HG03520 (cell line): ENCODE measurements at regions not wholly inside any gene's neighbourhood (a gene's known extent, or its start where the extent isn't known, plus 50 kb on each side); places are given as distances from the start of the nearest gene placed in this dataset.
"Not testable (repeated sequence)": the region's sequence is repeated elsewhere in the genome, so short reads cannot be mapped to it uniquely, and the experiment has no call there.

Source experiments
- ATAC-seq: cut with Tn5 transposase; IDR thresholded peaks from one replicate; pipeline ENCODE4 v1.9.1; 2021; ENCODE audit warnings: mild to moderate bottlenecking, moderate library complexity; ENCODE audit not compliant: unreplicated experiment

DNA sequence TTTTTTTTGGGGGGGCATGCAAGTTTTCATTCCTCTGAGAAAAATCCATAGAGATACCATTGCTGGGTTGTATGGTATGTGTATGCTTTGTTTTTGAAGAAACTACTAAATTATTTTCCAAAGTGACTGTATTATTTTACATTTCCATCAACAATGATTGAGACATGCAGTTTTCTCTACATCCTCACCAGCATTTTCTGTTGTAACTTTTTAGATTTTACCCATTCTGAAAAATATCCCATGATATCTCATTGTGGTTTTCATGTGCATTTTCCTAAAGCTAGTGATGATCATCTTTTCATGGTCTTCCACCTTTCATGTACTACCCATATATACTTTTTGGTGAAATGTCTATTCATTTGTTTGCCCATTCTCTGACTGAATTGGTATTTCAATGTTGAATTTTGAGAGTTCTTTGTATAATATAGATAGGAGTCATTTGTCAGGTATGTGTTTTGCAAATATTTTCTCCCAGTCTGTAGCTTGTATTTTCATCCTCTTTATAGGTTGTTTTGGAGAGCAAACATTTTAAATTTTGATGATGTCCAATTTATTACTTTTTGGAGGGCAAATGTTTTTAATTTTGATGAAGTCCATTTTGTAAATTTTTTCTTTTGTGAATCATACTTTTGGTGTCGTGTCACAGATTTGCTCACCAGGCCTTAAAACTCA, 827.5 kb upstream of the CITED2 start:
- ATAC-seq = no peak

GRCh38 chr6:140193269-140193668, 818.8 kb upstream of the CITED2 start:
- ATAC-seq = no peak

DNA sequence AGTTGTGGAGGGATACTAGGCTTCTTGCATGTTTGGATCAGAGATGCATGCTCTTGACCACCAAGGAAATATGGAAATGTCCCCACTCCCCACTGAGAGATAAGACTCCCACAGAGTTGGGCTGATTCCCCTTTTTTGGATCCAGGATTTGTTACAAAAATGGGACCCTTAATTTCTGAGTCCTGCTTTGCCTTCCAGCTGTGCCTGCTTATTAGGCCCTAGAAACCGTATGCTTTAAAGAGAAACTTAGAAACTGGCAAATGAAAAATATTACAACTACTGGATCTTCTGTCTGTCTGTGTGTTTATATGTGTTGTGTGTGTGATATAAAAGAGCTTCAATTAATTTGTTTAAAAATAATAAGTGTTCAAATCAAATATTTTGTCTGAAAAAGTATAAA, 817.6 kb upstream of the CITED2 start:
- no peak for ATAC-seq

GRCh38 chr6:140189263-140189662, 814.8 kb upstream of the CITED2 start:
- ATAC-seq = not testable (repeated sequence)

- no peak for ATAC-seq
Observed at GRCh38 chr6:140185991-140186390, 811.5 kb upstream of the CITED2 start.

DNA sequence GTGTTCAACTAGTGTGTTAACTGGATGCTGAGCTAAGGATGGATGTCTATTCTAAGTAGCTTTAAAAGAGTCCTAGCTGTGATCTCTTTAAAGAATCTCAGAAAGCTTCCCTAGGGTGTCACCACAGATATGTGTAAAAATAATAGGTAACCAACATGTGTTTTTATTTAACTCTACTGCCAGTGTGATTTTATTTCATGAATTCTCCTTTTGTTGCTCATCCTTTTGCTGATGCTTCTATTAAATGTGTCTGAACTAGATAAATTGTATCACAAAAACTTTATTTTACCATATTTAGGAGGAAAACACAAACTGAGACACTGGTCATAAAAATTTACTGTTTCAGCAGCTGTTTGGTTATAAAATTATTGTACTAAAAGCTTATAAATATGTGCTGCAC, 809.4 kb upstream of the CITED2 start:
- ATAC-seq = no peak

GRCh38 chr6:140182821-140183220, 808.4 kb upstream of the CITED2 start:
- no peak for ATAC-seq

GRCh38 chr6:140181876-140182275, 807.4 kb upstream of the CITED2 start:
- ATAC-seq = no peak

- ATAC-seq = no peak
Observed at GRCh38 chr6:140180306-140180705, 805.9 kb upstream of the CITED2 start.

- no peak for ATAC-seq
Observed at GRCh38 chr6:140178935-140179334, 804.5 kb upstream of the CITED2 start.

- no peak for ATAC-seq
Observed at GRCh38 chr6:140178520-140178919, 804.1 kb upstream of the CITED2 start.

- ATAC-seq = no peak
Observed at GRCh38 chr6:140176306-140176705, 801.9 kb upstream of the CITED2 start.

DNA sequence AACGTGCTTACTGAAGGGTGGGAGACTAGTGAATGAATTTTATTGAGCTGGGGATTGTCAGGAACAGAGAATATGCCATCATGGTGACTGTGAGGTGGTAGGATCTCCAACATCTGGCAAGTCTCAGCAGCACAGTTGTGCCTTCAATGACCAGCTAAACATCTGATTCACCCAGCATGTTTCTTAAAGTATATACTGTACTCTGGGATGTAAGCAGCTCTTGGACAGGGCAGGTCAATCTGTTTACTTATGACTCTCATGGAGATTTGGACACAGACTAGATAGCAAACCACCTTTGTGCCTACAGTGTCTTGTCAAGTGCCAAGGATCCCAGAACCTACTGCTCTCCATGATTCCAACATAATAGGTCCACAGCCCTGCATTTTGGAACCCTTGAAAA, 801.0 kb upstream of the CITED2 start:
- no peak for ATAC-seq

- ATAC-seq = no peak
Observed at GRCh38 chr6:140174524-140174923, 800.1 kb upstream of the CITED2 start.

DNA sequence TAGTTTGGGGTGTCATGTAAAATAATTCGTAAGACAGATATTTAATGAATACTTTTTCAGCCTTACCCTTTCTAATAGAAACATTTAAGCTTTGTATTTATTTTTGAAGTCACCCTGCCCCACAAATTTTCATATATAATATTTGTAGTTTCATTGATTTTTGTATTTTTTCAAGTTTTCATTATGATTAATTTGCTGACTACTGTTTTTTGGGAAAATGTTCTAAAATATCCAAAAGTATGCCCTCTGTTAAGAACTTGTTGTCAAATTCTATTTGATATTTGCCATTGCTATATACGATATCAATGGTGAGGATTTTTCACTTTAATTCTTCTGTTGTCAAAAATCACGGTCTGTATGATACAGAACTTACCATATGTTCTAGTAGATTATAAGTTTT, 793.9 kb upstream of the CITED2 start:
- no peak for ATAC-seq

GRCh38 chr6:140160909-140161308, 786.5 kb upstream of the CITED2 start:
- ATAC-seq = no peak

- ATAC-seq = no peak
Observed at GRCh38 chr6:140160494-140160893, 786.0 kb upstream of the CITED2 start.

DNA sequence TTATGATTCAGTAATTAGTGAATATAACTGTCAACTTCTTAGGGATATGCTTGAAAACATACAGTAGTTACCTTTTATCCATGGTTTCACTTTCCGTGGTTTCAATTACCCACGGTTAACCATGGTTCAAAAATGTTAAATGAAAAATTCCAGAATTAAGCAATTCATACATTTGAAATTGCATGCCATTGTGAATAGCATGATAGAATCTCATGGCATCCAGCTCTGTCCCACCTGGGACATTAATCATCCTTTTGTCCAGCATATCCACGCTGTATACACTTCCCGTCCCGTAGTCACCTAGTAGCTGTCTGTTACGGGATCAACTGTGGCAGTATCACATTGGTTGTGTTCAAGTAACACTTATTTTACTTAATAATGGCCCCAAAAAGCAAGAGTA, 781.7 kb upstream of the CITED2 start:
- ATAC-seq = no peak

- ATAC-seq = no peak
Observed at GRCh38 chr6:140155451-140156126, 781.1 kb upstream of the CITED2 start.

DNA sequence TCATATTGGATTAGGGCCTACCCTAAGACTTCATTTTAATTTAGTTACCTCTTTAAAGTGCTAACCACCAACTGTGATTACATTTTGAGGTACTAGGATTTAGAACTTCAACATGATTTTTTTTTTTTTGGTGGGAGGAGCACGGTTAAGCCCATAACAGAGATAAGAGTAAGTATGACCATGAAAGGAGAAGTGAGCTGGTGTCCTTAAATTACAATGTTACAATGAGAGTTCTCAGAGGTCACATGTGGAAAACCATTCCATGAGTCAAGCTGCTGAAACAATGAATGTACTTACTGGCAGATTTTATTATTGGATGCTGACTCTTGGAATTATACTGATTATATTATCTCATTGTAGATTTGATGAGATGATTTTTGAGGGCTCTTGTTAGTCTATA, 779.3 kb upstream of the CITED2 start:
- no peak for ATAC-seq

DNA sequence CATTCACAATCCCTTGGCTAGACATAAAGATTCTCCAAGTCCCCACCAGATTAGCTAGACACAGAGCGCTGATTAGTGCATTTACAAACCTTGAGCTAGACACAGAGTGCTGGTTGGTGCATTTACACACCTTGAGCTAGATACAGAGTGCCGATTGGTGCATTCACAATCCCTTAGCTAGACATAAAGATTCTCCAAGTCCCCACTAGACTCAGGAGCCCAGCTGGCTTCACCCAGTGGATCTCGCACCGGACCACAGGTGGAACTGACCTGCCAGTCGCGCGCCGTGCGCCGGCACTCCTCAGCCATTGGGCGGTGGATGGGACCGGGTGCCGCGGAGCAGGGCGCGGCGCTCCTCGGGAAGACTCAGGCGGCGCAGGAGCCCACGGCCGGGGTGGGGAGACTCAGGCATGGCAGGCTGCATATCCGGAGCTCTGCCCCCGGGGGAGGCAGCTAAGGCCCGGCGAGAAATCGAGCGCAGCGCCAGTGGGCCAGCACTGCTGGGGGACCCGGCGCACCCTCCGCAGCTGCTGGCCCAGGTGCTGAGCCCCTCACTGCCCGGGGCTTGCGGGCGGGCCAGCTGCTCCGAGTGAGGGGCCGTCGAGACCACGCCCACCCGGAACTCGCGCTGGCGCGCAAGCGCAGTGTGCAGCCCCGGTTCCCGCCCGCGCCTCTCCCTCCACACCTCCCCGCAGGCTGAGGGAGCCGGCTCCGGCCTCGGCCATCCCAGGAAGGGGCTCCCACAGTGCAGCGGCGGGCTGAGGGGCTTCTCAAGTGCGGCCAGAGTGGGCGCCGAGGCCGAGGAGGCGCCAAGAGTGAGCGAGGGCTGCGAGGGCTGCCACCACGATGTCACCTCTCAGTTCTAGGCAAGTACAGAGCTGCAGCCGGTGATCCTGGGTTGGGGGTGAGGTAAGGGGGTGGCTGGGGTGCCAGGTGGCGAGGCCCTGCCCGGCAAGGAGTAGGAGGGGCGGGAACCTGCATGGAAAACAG, 773.7 kb upstream of the CITED2 start:
- ATAC-seq = not testable (repeated sequence)

DNA sequence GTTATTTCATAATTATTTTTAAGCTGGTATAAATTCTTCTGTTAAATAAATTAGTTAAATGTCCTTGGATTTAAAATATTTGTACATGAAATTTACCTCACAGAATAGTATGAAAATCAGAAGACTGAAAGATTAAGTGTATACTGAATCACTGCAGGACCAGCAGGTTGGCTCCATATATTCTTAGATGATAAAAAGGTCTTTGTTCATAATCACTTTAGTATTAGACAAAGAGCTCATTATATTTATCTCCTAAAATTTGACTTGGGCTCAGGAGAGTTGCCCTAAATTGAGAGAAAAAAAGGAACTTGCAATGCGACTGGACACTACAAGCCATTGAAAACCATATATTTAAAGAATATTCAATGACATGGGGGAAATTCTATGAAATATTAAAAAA, 766.4 kb upstream of the CITED2 start:
- no peak for ATAC-seq
